ENCODE measurements at regions not wholly inside any gene's neighbourhood (a gene's known extent, or its start where the extent isn't known, plus 50 kb on each side); places are given as distances from the start of the nearest gene placed in this dataset.

DNA sequence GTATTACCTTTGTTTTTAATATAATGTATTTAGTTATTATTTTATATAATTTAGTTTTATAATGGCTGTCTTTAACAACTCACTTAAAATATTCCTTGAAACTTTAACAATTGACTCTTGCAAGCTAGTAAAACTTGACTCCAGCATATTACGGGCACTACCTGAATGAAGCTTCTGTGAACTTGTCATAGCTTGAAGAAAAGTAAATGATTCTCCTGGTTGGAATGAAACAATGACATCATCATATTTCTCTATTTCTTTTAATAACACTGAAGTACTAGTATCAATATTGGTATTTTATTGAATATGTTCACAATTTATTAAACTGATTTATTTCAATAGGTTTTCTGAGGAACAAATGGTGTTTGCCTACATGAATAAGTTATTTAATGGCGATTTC, 128.4 kb upstream of the PHF14 start:
- no peak for TF ChIP-seq EZH2 (IDR thresholded peaks at IDR 0.05; ENCODE audit: borderline replicate concordance, low read length)
- TF ChIP-seq, protein P1, sequence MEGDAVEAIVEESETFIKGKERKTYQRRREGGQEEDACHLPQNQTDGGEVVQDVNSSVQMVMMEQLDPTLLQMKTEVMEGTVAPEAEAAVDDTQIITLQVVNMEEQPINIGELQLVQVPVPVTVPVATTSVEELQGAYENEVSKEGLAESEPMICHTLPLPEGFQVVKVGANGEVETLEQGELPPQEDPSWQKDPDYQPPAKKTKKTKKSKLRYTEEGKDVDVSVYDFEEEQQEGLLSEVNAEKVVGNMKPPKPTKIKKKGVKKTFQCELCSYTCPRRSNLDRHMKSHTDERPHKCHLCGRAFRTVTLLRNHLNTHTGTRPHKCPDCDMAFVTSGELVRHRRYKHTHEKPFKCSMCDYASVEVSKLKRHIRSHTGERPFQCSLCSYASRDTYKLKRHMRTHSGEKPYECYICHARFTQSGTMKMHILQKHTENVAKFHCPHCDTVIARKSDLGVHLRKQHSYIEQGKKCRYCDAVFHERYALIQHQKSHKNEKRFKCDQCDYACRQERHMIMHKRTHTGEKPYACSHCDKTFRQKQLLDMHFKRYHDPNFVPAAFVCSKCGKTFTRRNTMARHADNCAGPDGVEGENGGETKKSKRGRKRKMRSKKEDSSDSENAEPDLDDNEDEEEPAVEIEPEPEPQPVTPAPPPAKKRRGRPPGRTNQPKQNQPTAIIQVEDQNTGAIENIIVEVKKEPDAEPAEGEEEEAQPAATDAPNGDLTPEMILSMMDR (conservative IDR thresholded peaks at IDR 0.05 in 1 of 2, IDR thresholded peaks at IDR 0.05 in 1 of 2; ENCODE audit: extremely low read depth in 1 of 2, insufficient read depth in 1 of 2, low read depth in 1 of 2, low read length in 2 of 2): no peak

Data from mammary epithelial cell (primary cell).